NCI-H526 (cell line): ENCODE measurements at regions not wholly inside any gene's neighbourhood (a gene's known extent, or its start where the extent isn't known, plus 50 kb on each side); places are given as distances from the start of the nearest gene placed in this dataset.

Source experiments
- DNase-seq, 2 experiments: peaks; one replicate each; lab custom pipeline; 2025; lab: John Stamatoyannopoulos, UW

DNA sequence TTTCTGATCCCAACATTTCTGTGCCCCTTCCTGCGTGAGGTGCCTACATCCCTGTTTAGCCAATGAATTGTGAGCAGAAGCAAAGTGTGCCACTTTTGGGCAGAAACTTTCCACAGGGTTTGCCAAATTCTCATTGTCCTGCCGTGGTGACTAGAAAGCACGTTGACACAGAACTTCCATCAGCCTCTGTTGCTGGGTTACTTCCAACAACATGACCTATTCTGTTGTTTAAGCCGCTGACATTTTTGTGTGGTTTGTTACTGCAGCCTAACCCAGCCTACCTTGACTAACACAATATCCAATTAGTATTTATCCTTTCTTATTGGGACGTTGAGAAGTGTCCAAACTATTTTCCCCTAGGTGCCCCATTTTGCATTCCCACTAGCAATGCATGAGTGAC, 136.8 kb downstream of the URB2 start:
- DNase-seq, result no peak

DNA sequence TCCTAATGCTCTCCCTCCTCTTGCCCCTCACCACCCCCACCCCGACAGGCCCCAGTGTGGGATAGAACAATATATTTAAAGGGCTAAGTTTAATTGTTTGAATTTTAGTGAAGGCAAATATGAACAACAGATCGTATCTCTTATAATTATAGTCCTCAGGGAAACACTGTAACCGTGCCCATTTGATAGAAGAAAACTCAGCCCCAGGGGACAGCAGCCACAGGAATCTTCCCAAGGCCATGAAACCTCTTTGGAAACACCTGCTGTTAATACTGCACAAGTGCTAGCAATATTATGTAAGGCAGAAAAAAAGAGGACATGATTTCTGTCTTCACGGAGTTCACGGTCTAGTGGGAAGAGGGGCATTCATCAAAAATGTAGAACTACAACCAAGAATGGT, 142.2 kb downstream of the URB2 start:
- peak; percentile 42 to 60 for DNase-seq

GRCh38 chr1:229769006-229769405, 143.0 kb downstream of the URB2 start:
- DNase-seq, result no peak

GRCh38 chr1:229769809-229770208, 143.8 kb downstream of the URB2 start:
- no peak for DNase-seq

DNA sequence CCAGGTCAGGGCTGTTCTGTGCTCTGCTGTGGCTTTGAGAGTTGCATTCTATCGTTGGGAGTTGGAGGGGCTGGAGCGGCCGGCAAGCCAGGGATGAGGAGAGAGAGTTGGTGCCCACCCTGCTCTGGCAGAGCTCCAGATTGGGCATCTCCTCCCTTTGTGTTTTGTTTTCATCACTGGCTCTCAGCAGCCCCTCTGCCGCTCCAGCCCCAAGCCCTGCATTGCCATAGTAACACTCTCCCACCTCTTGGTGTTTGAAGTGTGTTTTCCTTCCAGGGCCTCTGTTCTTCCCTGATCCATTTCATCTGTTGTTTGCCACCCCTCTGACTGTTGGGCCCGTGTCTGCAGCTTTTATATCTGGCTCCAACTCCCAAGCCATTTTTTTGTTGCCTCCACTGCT, 152.7 kb downstream of the URB2 start:
- no peak for DNase-seq

GRCh38 chr1:229781453-229781852, 155.4 kb downstream of the URB2 start:
- peak in 1 of 2 experiments; percentile 29 for DNase-seq

DNA sequence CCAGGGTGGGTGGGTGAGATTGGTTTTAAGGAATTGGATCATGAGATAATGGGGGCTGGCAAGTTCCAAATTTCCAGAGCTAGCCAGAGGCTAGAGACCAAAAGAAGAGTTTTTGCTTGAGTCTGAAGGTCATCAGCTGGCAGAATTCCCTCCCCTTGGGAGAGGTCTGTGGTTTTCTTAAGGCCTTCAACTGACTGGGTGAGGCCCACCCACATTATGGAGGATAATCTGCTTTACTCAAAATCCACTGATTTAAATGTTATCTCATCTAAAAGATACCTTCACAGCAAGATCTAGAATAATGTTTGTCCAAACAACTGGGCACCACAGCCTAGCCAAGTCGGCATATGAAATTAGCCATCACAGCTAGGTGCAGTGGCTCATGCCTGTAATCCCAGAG, 156.4 kb downstream of the URB2 start:
- no peak for DNase-seq

DNA sequence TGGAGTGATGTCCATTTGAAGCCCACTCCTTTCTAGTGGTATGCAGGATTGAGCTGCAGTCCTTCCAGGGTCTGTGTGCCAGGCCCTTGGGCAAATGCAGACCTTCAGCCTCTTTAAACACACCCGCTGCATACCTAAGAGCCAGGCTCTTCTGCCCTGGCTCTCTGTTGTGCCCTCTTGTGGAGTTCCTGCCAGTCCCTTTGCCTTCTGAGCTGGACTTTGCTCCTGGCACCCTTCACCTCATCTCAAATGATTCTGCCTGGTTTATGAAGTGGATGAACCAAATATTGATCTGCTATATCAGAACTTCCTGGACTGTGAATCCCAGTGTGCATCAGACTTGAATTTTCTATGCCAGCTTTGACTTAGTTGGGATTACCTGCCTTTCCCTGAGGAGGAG, 158.8 kb downstream of the URB2 start:
- no peak for DNase-seq

DNA sequence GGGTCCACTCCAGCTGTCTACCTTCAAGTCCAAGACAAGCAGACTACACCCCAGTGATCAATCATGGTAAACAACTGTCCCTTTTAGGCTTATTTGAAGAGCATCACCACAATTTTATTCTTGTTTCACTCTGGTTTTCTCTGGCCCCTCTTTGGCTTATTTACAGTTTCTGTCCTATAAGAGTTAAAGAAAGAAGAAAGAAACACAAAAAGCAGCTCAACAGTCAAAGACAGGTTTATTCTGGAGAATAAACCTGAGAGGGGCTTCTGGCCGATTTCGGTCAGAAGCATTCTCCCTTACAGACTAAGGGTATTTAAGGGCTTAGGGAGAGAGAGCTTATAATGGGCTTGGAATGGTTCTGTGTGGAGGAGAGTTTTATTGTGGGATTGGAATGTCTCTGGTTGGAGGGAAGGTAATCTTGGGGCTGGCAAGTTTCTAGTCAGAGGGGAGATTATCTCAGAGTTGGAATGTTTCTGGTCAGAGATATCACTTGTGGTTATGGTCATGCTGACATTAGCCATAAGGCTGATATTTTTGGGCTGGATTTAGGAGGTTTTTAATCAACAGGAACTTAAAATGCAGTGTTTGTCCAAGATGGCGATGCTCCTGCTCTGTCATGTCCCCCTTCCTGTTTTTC, 161.0 kb downstream of the URB2 start:
- DNase-seq, result no peak

DNA sequence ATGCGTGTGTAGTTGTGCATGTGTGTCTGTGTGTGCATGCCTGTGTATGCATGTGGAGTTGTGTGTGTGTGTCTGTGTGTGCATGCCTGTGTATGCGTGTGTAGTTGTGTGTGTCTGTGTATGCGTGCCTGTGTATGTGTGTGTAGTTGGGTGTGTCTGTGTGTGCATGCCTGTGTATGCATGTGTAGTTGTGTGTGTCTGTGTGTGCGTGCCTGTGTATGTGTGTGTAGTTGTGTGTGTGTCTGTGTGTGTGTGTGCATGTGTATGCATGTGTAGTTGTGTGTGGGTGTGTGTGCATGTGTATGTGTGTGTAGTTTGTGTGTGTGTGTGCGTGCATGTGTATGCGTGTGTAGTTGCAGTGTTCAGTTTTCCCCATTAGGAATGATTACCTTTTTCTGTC, 162.0 kb downstream of the URB2 start:
- no peak for DNase-seq

GRCh38 chr1:229792012-229792975, 166.2 kb downstream of the URB2 start:
- no peak for DNase-seq

GRCh38 chr1:229793488-229793887, 167.4 kb downstream of the URB2 start:
- no peak for DNase-seq

- no peak for DNase-seq
These were observed 172.5 kb downstream of the URB2 start for GRCh38 chr1:229798558-229798957.

- DNase-seq, result no peak
These were observed 177.7 kb downstream of the URB2 start for GRCh38 chr1:229803626-229804217.

DNA sequence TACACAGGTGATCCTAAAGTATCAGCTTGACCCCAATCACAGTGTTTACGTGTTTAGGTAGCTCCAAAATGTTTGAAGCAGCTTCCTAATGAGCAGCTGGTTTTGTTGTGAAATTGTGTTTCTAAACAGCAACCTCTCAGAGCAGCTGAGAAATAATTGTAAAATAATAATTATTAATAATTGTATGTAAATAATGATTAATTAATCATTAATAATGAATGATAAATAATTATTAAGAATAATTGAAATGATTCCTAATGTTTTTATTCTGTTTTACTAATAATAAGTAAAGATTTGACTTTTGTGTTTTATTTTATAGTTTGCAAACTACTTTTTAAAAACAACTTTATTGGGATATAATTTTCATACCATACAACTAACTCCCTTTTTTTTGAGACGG, 182.2 kb downstream of the URB2 start:
- no peak for DNase-seq

GRCh38 chr1:229810140-229810539, 184.1 kb downstream of the URB2 start:
- no peak for DNase-seq

DNA sequence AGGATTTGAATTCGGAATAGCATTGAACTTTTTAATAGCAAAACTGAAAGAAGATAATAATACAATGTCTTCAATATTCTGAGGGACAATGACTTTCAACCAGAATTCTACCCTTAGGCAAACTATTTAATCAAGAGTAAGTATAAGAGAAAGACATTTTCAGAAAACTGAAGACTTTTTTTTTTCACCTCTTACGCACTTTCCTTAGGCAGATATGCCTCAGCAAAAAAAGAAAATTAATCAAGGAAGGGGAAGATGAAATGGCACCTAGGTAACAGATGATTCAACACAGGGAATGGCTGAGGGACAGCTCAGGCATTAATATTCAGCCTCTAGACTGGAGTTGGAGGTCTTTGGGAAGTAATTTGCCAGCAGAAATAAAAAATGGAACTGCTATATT, 184.9 kb downstream of the URB2 start:
- DNase-seq, result no peak

- DNase-seq, result no peak
These were observed 186.1 kb downstream of the URB2 start for GRCh38 chr1:229812148-229812547.

- DNase-seq, result no peak
These were observed 186.6 kb downstream of the URB2 start for GRCh38 chr1:229812693-229813092.

- DNase-seq, result no peak
These were observed 189.0 kb downstream of the URB2 start for GRCh38 chr1:229815076-229815475.

GRCh38 chr1:229815961-229816360, 189.9 kb downstream of the URB2 start:
- DNase-seq, result no peak

DNA sequence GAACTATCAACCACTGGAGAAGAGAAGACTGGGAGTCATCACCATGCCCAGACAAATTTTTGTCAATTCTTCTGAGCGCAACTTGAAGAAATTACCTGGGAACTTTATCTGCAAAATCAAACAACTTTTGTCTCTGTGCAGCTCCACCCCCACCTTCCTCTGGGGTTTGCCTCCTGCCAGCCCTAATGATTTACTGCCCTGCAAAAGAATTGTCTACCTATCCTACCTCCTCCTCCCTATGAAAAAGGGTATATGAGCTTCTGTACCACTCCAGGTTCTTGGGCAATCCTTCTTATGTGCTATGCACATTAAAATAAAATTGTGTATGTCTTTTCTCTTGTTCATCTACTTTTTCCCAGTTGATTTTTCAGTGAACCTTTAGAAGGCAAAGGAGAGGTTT, 191.9 kb downstream of the URB2 start:
- DNase-seq, result no peak

- DNase-seq, result no peak
These were observed 193.0 kb downstream of the URB2 start for GRCh38 chr1:229819091-229819490.
